ENCODE measurements at regions not wholly inside any gene's neighbourhood (a gene's known extent, or its start where the extent isn't known, plus 50 kb on each side); places are given as distances from the start of the nearest gene placed in this dataset.

GRCh38 chr20:55597526-55597925, 407.8 kb downstream of the CBLN4 start:
- Mint-ChIP-seq H3K36me3 (ENCODE audit: unreplicated experiment) (no peaks in the 10 kb centered on the region), H3K27me3 (ENCODE audit: unreplicated experiment) (no peaks in the 10 kb centered on the region), H3K9me3 (ENCODE audit: unreplicated experiment) (no peaks in the 10 kb centered on the region), H3K27ac (ENCODE audit: unreplicated experiment) (no peak overlapping the region), H3K4me1 (ENCODE audit: low read depth, unreplicated experiment) (no peaks in the 10 kb centered on the region), H3K4me3 (ENCODE audit: unreplicated experiment) (no peak overlapping the region)
- TF ChIP-seq CTCF (IDR thresholded peaks at IDR 0.05; ENCODE audit: partially characterized antibody, unreplicated experiment) = no peak
- DNase-seq = no peak

GRCh38 chr20:55596431-55596830, 408.9 kb downstream of the CBLN4 start:
- Mint-ChIP-seq H3K4me1 (ENCODE audit: low read depth, unreplicated experiment) (no peaks in the 10 kb centered on the region), H3K36me3 (ENCODE audit: unreplicated experiment) (no peaks in the 10 kb centered on the region), H3K27ac (ENCODE audit: unreplicated experiment) (no peak overlapping the region), H3K4me3 (ENCODE audit: unreplicated experiment) (no peak overlapping the region), H3K9me3 (ENCODE audit: unreplicated experiment) (no peaks in the 10 kb centered on the region), H3K27me3 (ENCODE audit: unreplicated experiment) (no peaks in the 10 kb centered on the region)
- no peak for DNase-seq
- no peak for TF ChIP-seq CTCF (IDR thresholded peaks at IDR 0.05; ENCODE audit: partially characterized antibody, unreplicated experiment)

DNA sequence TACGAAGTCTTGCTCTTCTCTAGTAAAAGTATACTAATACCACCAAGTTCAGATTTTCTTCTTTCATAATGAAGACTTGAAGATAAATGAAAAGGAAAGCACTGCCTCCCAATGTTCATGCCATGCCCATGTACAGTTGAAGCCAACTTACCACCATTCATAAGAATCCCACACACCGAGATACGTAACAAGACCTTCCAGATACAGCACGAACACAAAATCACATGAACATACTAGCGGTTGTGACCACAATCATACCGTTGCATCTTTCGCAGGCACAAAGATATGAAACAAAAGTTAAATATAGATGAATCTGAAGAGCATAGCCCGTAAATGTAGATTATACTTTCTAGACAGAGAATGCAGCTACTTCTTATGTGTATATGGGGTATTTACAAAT, 412.5 kb downstream of the CBLN4 start:
- Mint-ChIP-seq H3K27ac (ENCODE audit: unreplicated experiment) (peak overlapping the region; percentile 11), H3K4me3 (ENCODE audit: unreplicated experiment) (no peak overlapping the region), H3K27me3 (ENCODE audit: unreplicated experiment) (no peaks in the 10 kb centered on the region), H3K36me3 (ENCODE audit: unreplicated experiment) (no peaks in the 10 kb centered on the region), H3K9me3 (ENCODE audit: unreplicated experiment) (peaks cover 4% of the 10 kb centered on the region), H3K4me1 (ENCODE audit: low read depth, unreplicated experiment) (no peaks in the 10 kb centered on the region)
- no peak for DNase-seq
- no peak for TF ChIP-seq CTCF (IDR thresholded peaks at IDR 0.05; ENCODE audit: partially characterized antibody, unreplicated experiment)

DNA sequence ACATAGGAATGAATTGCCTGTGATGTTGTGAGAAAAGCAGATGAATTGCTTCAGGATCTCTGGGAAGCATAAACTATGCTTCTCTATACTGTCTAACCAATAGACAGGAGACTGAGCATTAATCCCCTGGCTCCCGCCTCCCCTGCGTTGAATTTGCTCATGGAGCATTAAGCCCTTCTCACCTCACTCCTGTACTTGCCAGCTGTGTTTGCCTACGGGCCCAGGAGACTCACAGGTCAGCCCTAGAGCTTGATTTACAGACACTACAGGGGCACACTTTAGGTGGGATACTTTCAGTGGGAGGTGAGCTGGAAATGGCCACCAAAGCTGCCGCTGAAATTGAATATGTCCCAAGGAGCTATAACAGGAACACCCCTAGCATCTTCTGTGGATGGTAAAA, 418.7 kb downstream of the CBLN4 start:
- H3K4me1 Mint-ChIP-seq (ENCODE audit: low read depth, unreplicated experiment) = no peaks in the 10 kb centered on the region
- no peak for DNase-seq
- no peak overlapping the region for H3K4me3 Mint-ChIP-seq (ENCODE audit: unreplicated experiment)
- H3K27me3 Mint-ChIP-seq (ENCODE audit: unreplicated experiment) = no peaks in the 10 kb centered on the region
- H3K9me3 Mint-ChIP-seq (ENCODE audit: unreplicated experiment) = peaks cover 7% of the 10 kb centered on the region
- H3K27ac Mint-ChIP-seq (ENCODE audit: unreplicated experiment) = no peak overlapping the region
- no peaks in the 10 kb centered on the region for H3K36me3 Mint-ChIP-seq (ENCODE audit: unreplicated experiment)
- no peak for TF ChIP-seq CTCF (IDR thresholded peaks at IDR 0.05; ENCODE audit: partially characterized antibody, unreplicated experiment)

- Mint-ChIP-seq H3K4me1 (ENCODE audit: low read depth, unreplicated experiment) (no peaks in the 10 kb centered on the region), H3K27ac (ENCODE audit: unreplicated experiment) (no peak overlapping the region), H3K36me3 (ENCODE audit: unreplicated experiment) (no peaks in the 10 kb centered on the region), H3K27me3 (ENCODE audit: unreplicated experiment) (no peaks in the 10 kb centered on the region), H3K9me3 (ENCODE audit: unreplicated experiment) (peaks cover 5% of the 10 kb centered on the region), H3K4me3 (ENCODE audit: unreplicated experiment) (no peak overlapping the region)
- no peak for DNase-seq
- no peak for TF ChIP-seq CTCF (IDR thresholded peaks at IDR 0.05; ENCODE audit: partially characterized antibody, unreplicated experiment)
Measured at GRCh38 chr20:55584964-55585363, 420.4 kb downstream of the CBLN4 start.

All from glutamatergic neuron (in vitro differentiated cells).